Astrocyte (in vitro differentiated cells and primary cell): ENCODE measurements at regions not wholly inside any gene's neighbourhood (a gene's known extent, or its start where the extent isn't known, plus 50 kb on each side); places are given as distances from the start of the nearest gene placed in this dataset.

Experiments
- CTCF ChIP-seq: IDR thresholded peaks from 2 replicates; pipeline ENCODE4 v1.5.1; 2011; ENCODE audit warnings: low read depth, mild to moderate bottlenecking, inconsistent platforms, low read length, moderate library complexity; ENCODE audit not compliant: insufficient read depth
- EZH2 ChIP-seq: IDR thresholded peaks from 2 replicates; pipeline ENCODE4 v1.6.1; 2012; ENCODE audit warnings: mild to moderate bottlenecking, low read length, inconsistent platforms; ENCODE audit not compliant: insufficient read depth

- TF ChIP-seq CTCF (no peak), EZH2 (no peak)
These were observed 678.7 kb upstream of the TMEM132C start for GRCh38 chr12:127588249-127588648.
